Thyroid gland (tissue), 4 donors: ENCODE measurements at regions not wholly inside any gene's neighbourhood (a gene's known extent, or its start where the extent isn't known, plus 50 kb on each side); places are given as distances from the start of the nearest gene placed in this dataset.

Experiments
- POLR2A ChIP-seq, 2 donors: fragments of 450-650 bp; IDR thresholded peaks; one replicate each; pipeline ENCODE4 v1.6.1; 2017; ENCODE audit warnings: antibody characterized with exemption in 2 of 2, mild to moderate bottlenecking in 2 of 2, moderate library complexity in 1 of 2
- TF ChIP-seq, protein P1 (sequence below), 6 experiments: fragments of 200-600 bp in 3 of 6; fragments of 450-650 bp in 3 of 6; sonication (generic) in 3 of 6; IDR thresholded peaks; one replicate each; pipeline ENCODE4 v1.5.1; 2016 to 2019; ENCODE audit warnings: antibody characterized with exemption in 6 of 6, mild to moderate bottlenecking in 2 of 6, inconsistent platforms in 1 of 6, moderate library complexity in 1 of 6

DNA sequence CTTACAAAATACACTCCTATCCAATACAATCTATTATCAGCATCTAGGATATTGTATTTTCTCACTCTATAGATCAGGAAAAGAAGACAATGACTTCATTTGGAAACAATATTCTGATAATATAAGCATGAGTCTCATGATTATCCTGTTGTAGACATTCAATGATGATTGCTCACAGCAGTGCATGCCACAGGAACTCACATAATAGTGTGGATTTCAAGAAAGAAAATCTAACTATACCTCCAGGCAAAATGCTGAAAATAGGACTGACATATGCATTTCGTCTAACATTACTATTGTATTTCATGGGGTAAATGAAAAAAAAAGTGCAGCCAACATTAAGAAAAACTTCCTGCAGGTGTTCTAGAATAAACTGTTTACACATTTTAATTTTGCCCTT lies 122.6 kb downstream of the POSTN start:
- TF ChIP-seq, protein P1, sequence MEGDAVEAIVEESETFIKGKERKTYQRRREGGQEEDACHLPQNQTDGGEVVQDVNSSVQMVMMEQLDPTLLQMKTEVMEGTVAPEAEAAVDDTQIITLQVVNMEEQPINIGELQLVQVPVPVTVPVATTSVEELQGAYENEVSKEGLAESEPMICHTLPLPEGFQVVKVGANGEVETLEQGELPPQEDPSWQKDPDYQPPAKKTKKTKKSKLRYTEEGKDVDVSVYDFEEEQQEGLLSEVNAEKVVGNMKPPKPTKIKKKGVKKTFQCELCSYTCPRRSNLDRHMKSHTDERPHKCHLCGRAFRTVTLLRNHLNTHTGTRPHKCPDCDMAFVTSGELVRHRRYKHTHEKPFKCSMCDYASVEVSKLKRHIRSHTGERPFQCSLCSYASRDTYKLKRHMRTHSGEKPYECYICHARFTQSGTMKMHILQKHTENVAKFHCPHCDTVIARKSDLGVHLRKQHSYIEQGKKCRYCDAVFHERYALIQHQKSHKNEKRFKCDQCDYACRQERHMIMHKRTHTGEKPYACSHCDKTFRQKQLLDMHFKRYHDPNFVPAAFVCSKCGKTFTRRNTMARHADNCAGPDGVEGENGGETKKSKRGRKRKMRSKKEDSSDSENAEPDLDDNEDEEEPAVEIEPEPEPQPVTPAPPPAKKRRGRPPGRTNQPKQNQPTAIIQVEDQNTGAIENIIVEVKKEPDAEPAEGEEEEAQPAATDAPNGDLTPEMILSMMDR (IDR thresholded peaks at IDR 0.05), result no peak
- TF ChIP-seq POLR2A (IDR thresholded peaks at IDR 0.05), result no peak
